Activated T-cell treated with anti-CD3 and anti-CD28 coated beads, Interleukin-2, amount 50 U/mL, for 48 hours (primary cell): ENCODE measurements at regions not wholly inside any gene's neighbourhood (a gene's known extent, or its start where the extent isn't known, plus 50 kb on each side); places are given as distances from the start of the nearest gene placed in this dataset.
"Not testable (repeated sequence)": the region's sequence is repeated elsewhere in the genome, so short reads cannot be mapped to it uniquely, and the experiment has no call there.

Experiments
- DNase-seq, 2 experiments: peaks; one replicate each; pipeline ENCODE4 v3.0.0-alpha.2; 2020

- DNase-seq, result no peak
Measured at GRCh38 chrX:76509775-76510174, 82.3 kb downstream of the MAGEE1 start.

GRCh38 chrX:76517544-76517943 is 90.0 kb downstream of the MAGEE1 start:
- no peak for DNase-seq

- DNase-seq, result no peak
Measured at GRCh38 chrX:76520273-76521054, 93.0 kb downstream of the MAGEE1 start.

- not testable (repeated sequence) for DNase-seq
Measured at GRCh38 chrX:76535675-76536074, 108.2 kb downstream of the MAGEE1 start.

- no peak for DNase-seq
Measured at GRCh38 chrX:76538860-76539259, 111.3 kb downstream of the MAGEE1 start.

GRCh38 chrX:76543381-76543780 is 115.9 kb downstream of the MAGEE1 start:
- DNase-seq, result not testable (repeated sequence)

- DNase-seq, result no peak
Measured at GRCh38 chrX:76550016-76550415, 122.5 kb downstream of the MAGEE1 start.

- DNase-seq, result no peak
Measured at GRCh38 chrX:76555269-76555668, 127.8 kb downstream of the MAGEE1 start.

- peak; percentile 22 to 23 for DNase-seq
Measured at GRCh38 chrX:76555816-76556215, 128.3 kb downstream of the MAGEE1 start.

- DNase-seq, result not testable (repeated sequence)
Measured at GRCh38 chrX:76564842-76565241, 137.3 kb downstream of the MAGEE1 start.

GRCh38 chrX:76605390-76605789 is 177.9 kb downstream of the MAGEE1 start:
- no peak for DNase-seq

GRCh38 chrX:76617020-76617419 is 189.5 kb downstream of the MAGEE1 start:
- no peak for DNase-seq

- no peak for DNase-seq
Measured at GRCh38 chrX:76643590-76643989, 216.1 kb downstream of the MAGEE1 start.

GRCh38 chrX:76651369-76651768 is 223.9 kb downstream of the MAGEE1 start:
- DNase-seq, result not testable (repeated sequence)

GRCh38 chrX:76657499-76657898 is 230.0 kb downstream of the MAGEE1 start:
- no peak for DNase-seq
